AG09319 (cell line): ENCODE measurements at regions not wholly inside any gene's neighbourhood (a gene's known extent, or its start where the extent isn't known, plus 50 kb on each side); places are given as distances from the start of the nearest gene placed in this dataset.
"Not testable (repeated sequence)": the region's sequence is repeated elsewhere in the genome, so short reads cannot be mapped to it uniquely, and the experiment has no call there.

Experiments used
- DNase-seq: peaks from one replicate; pipeline ENCODE4 v3.0.0-alpha.2; 2010; ENCODE audit warnings: low read depth; ENCODE audit errors: extremely low read depth
- CTCF ChIP-seq: IDR thresholded peaks from 2 replicates; pipeline ENCODE4 v1.5.1; 2011; ENCODE audit warnings: low read depth, mild to moderate bottlenecking, inconsistent platforms, low read length, moderate library complexity

GRCh38 chr13:70520275-70521036 is 412.2 kb upstream of the KLHL1 start:
- TF ChIP-seq CTCF, result no peak
- DNase-seq, result no peak

- TF ChIP-seq CTCF, result no peak
- no peak for DNase-seq
Measured at GRCh38 chr13:70518081-70518480, 409.8 kb upstream of the KLHL1 start.

- TF ChIP-seq CTCF, result no peak
- DNase-seq, result no peak
Measured at GRCh38 chr13:70516226-70516625, 408.0 kb upstream of the KLHL1 start.

GRCh38 chr13:70511861-70512417 is 403.7 kb upstream of the KLHL1 start:
- not testable (repeated sequence) for DNase-seq

GRCh38 chr13:70505809-70506208 is 397.6 kb upstream of the KLHL1 start:
- no peak for TF ChIP-seq CTCF

GRCh38 chr13:70502944-70503343 is 394.7 kb upstream of the KLHL1 start:
- TF ChIP-seq CTCF, result no peak
- no peak for DNase-seq

More at GRCh38 chr13:70505809-70506208, 397.6 kb upstream of the KLHL1 start:
- no peak for DNase-seq

GRCh38 chr13:70490320-70490935 is 382.2 kb upstream of the KLHL1 start:
- no peak for DNase-seq
- no peak for TF ChIP-seq CTCF
